D721Med (cell line): ENCODE measurements at regions not wholly inside any gene's neighbourhood (a gene's known extent, or its start where the extent isn't known, plus 50 kb on each side); places are given as distances from the start of the nearest gene placed in this dataset.

ENCODE experiments used
- DNase-seq: peaks from one replicate; pipeline ENCODE4 v3.0.0; 2011; ENCODE audit warnings: low spot score; ENCODE audit not compliant: insufficient read length
- FAIRE-seq: peaks from 2 replicates; lab custom pipeline; 2011; peaks lifted over from hg19 to GRCh38; lab: Jason Lieb, UNC
- CTCF ChIP-seq: IDR thresholded peaks from 2 replicates; pipeline ENCODE4 v1.5.1; 2012; ENCODE audit warnings: mild to moderate bottlenecking, control low read depth; ENCODE audit not compliant: insufficient read depth; ENCODE audit errors: missing control alignments

GRCh38 chr21:25115021-25115420, 492.3 kb downstream of the MRPL39 start:
- FAIRE-seq, result no peak
- no peak for DNase-seq
- TF ChIP-seq CTCF, result no peak

- no peak for DNase-seq
- no peak for TF ChIP-seq CTCF
Measured at GRCh38 chr21:25107708-25108107, 499.6 kb downstream of the MRPL39 start.

GRCh38 chr21:25103500-25104207, 503.6 kb downstream of the MRPL39 start:
- no peak for FAIRE-seq
- TF ChIP-seq CTCF, result no peak
- no peak for DNase-seq

More at GRCh38 chr21:25107708-25108107, 499.6 kb downstream of the MRPL39 start:
- no peak for FAIRE-seq

GRCh38 chr21:25097648-25098047, 509.6 kb downstream of the MRPL39 start:
- TF ChIP-seq CTCF, result no peak
- FAIRE-seq, result no peak
- DNase-seq, result no peak

GRCh38 chr21:25094695-25095094, 512.6 kb downstream of the MRPL39 start:
- TF ChIP-seq CTCF, result no peak
- DNase-seq (no peak), FAIRE-seq (no peak)

GRCh38 chr21:25092441-25093011, 514.8 kb downstream of the MRPL39 start:
- no peak for TF ChIP-seq CTCF
- DNase-seq (no peak), FAIRE-seq (no peak)

- FAIRE-seq (no peak), DNase-seq (no peak)
- TF ChIP-seq CTCF, result no peak
Measured at GRCh38 chr21:25081096-25081495, 526.2 kb downstream of the MRPL39 start.
